HG03097 (cell line): ENCODE measurements at regions not wholly inside any gene's neighbourhood (a gene's known extent, or its start where the extent isn't known, plus 50 kb on each side); places are given as distances from the start of the nearest gene placed in this dataset.
"Not testable (repeated sequence)": the region's sequence is repeated elsewhere in the genome, so short reads cannot be mapped to it uniquely, and the experiment has no call there.

Experiments used
- ATAC-seq: cut with Tn5 transposase; IDR thresholded peaks from one replicate; pipeline ENCODE4 v1.9.1; 2021; ENCODE audit not compliant: unreplicated experiment, low FRiP score

DNA sequence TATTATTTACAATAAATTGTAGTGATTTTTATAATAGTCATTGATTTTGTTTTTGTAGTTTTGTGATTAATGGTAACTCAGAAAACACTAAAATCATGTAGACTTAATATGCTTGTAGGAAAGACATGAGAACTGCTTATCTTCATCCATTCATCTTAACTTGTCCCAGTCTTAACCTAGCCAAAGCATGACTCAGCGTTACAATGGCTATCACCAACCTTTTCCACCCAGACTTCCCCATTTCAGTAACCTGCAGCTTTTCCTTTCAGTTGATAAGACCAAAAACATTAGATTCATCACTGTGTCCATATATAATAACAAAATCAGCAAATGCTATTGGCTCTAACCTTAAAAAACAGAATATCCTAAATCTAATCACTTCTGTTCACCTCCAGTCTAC lies 106.2 kb upstream of the KLF8 start:
- no peak for ATAC-seq

DNA sequence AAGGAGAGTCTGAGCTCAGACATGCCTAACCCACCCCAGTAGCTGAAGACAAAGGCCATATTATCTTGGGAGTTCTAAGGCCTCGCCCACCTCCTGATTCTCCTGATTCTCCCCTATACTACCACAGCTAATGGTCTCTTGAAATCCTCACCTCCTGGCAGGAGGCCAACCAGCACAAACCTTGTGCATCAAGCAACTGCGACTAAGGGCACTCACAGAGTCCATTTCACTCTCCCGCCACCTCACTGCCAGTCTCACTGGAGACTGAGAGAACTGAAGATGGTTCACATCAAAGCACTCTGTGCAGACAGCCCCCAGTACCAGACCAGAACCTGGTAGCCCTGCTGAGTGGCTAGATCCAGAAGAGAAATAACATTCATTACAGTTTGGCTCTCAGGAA lies 102.1 kb upstream of the KLF8 start:
- no peak for ATAC-seq

DNA sequence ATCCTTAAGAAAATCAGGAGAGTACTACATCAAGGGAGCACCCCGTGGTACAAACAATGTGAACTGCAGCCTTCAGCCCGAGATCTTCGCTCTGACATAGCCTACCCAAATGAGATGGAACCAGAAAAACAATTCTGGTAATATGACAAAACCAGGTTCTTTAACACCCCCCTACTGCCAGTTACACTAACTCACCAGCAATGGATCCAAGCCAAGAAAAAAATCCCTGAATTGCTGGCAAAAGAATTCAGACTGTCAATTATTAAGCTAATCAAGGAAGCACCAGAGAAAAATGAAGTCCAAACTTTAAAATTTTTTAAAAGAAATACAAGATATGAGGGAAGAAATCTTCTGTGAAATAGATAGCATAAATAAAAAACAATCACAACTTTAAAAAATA lies 101.7 kb upstream of the KLF8 start:
- no peak for ATAC-seq

DNA sequence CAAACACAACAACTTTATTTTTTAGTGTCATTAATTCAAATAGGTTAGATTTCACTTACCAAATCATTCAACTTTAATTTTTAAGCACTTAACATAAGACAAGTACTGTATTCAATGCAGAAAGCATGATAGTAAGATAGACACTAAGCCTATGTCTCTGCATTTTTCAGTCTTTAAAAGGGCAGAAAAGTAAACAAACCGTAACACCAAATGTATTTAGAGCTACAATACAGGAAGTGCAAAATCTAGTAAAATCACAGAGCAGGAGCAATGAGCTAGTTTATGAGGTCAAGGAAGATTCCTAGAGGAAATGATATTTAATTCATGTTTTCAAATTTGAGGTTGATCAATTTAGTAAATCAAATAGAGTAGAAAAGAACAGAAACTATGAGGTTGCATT lies 68.0 kb upstream of the KLF8 start:
- not testable (repeated sequence) for ATAC-seq
